HG02571 (cell line): ENCODE measurements at regions not wholly inside any gene's neighbourhood (a gene's known extent, or its start where the extent isn't known, plus 50 kb on each side); places are given as distances from the start of the nearest gene placed in this dataset.
"Not testable (repeated sequence)": the region's sequence is repeated elsewhere in the genome, so short reads cannot be mapped to it uniquely, and the experiment has no call there.

Experiments used
- ATAC-seq: cut with Tn5 transposase; IDR thresholded peaks from one replicate; pipeline ENCODE4 v1.9.1; 2021; ENCODE audit warnings: mild to moderate bottlenecking, moderate library complexity; ENCODE audit not compliant: unreplicated experiment

- ATAC-seq = no peak
Measured at GRCh38 chr7:10720042-10720441, 253.6 kb upstream of the PHF14 start.

GRCh38 chr7:10721289-10721688, 252.4 kb upstream of the PHF14 start:
- no peak for ATAC-seq

GRCh38 chr7:10723832-10724231, 249.8 kb upstream of the PHF14 start:
- ATAC-seq = no peak

- no peak for ATAC-seq
Measured at GRCh38 chr7:10724449-10724848, 249.2 kb upstream of the PHF14 start.

GRCh38 chr7:10727636-10728035, 246.0 kb upstream of the PHF14 start:
- no peak for ATAC-seq

- no peak for ATAC-seq
Measured at GRCh38 chr7:10731253-10731773, 242.4 kb upstream of the PHF14 start.

- no peak for ATAC-seq
Measured at GRCh38 chr7:10733747-10734146, 239.9 kb upstream of the PHF14 start.

- no peak for ATAC-seq
Measured at GRCh38 chr7:10734595-10734994, 239.1 kb upstream of the PHF14 start.

GRCh38 chr7:10739401-10739800, 234.3 kb upstream of the PHF14 start:
- ATAC-seq = no peak

GRCh38 chr7:10740805-10741204, 232.9 kb upstream of the PHF14 start:
- no peak for ATAC-seq

GRCh38 chr7:10756981-10757380, 216.7 kb upstream of the PHF14 start:
- no peak for ATAC-seq

GRCh38 chr7:10759120-10759519, 214.6 kb upstream of the PHF14 start:
- ATAC-seq = no peak

- no peak for ATAC-seq
Measured at GRCh38 chr7:10767771-10768170, 205.9 kb upstream of the PHF14 start.

- no peak for ATAC-seq
Measured at GRCh38 chr7:10770176-10770575, 203.5 kb upstream of the PHF14 start.

GRCh38 chr7:10773430-10773829, 200.2 kb upstream of the PHF14 start:
- no peak for ATAC-seq

- ATAC-seq = no peak
Measured at GRCh38 chr7:10779465-10780399, 193.9 kb upstream of the PHF14 start.

GRCh38 chr7:10780400-10780747, 193.3 kb upstream of the PHF14 start:
- no peak for ATAC-seq

- not testable (repeated sequence) for ATAC-seq
Measured at GRCh38 chr7:10786976-10787375, 186.7 kb upstream of the PHF14 start.

GRCh38 chr7:10789170-10789569, 184.5 kb upstream of the PHF14 start:
- no peak for ATAC-seq

- ATAC-seq = no peak
Measured at GRCh38 chr7:10790910-10791309, 182.8 kb upstream of the PHF14 start.

- ATAC-seq = no peak
Measured at GRCh38 chr7:10793995-10794775, 179.5 kb upstream of the PHF14 start.

- ATAC-seq = no peak
Measured at GRCh38 chr7:10797157-10797556, 176.5 kb upstream of the PHF14 start.
